Neural cell (in vitro differentiated cells): ENCODE measurements at regions not wholly inside any gene's neighbourhood (a gene's known extent, or its start where the extent isn't known, plus 50 kb on each side); places are given as distances from the start of the nearest gene placed in this dataset.

Experiments used
- EP300 ChIP-seq: fragments of 450-650 bp; conservative IDR thresholded peaks from 2 replicates; pipeline ENCODE4 v1.6.1; 2014; ENCODE audit warnings: antibody characterized with exemption, mild to moderate bottlenecking, moderate library complexity; ENCODE audit not compliant: poor library complexity, severe bottlenecking
- EZH2 ChIP-seq: fragments of 200-600, 300-800 bp; shearing (Covaris generic), sonication (generic); IDR thresholded peaks from 2 replicates; pipeline ENCODE4 v1.6.1; 2014; ENCODE audit warnings: antibody characterized with exemption, low read length, borderline replicate concordance, mild to moderate bottlenecking; ENCODE audit not compliant: insufficient read depth, poor library complexity, severe bottlenecking
- MXI1 ChIP-seq: fragments of 450-650 bp; conservative IDR thresholded peaks from 2 replicates; pipeline ENCODE4 v1.6.1; 2014; ENCODE audit warnings: antibody characterized with exemption, mild to moderate bottlenecking; ENCODE audit not compliant: poor library complexity, severe bottlenecking
- POLR2AphosphoS5 ChIP-seq: IDR thresholded peaks from 2 replicates; pipeline ENCODE4 v1.6.1; 2012
- SMC3 ChIP-seq: fragments of 450-650 bp; conservative IDR thresholded peaks from 2 replicates; pipeline ENCODE4 v1.6.1; 2014; ENCODE audit warnings: antibody characterized with exemption, mild to moderate bottlenecking, moderate library complexity; ENCODE audit not compliant: poor library complexity
- TAF1 ChIP-seq: IDR thresholded peaks from 2 replicates; pipeline ENCODE4 v1.6.1; 2012; ENCODE audit warnings: low read depth
- TF ChIP-seq, protein P1 (sequence below): fragments of 450-650 bp; IDR thresholded peaks from 2 replicates; pipeline ENCODE4 v1.5.1; 2014; ENCODE audit warnings: antibody characterized with exemption, mild to moderate bottlenecking, moderate library complexity; ENCODE audit not compliant: poor library complexity, severe bottlenecking
- TF ChIP-seq, protein P2 (sequence below): IDR thresholded peaks from 2 replicates; pipeline ENCODE4 v1.6.1; 2012; ENCODE audit warnings: borderline replicate concordance

DNA sequence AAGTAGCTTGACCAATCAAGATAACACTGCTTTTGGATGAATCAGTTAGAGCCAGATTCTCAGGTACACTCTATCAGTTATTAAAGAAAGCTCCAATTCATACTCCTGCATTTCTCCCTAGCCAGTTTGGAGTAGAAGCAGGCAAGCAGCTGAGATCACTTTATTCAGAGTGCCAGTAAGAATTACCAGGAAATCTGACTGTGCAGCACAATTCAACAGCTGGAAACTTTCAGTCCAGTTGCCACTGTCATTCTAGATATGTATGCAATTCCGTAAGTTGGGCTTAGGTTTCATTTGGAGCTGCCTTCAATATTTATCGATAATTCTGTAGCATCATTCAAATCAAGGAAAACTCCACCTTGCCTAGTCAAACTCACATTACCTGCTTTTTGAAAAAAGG is 2625.6 kb upstream of the PCDH20 start:
- TF ChIP-seq, protein P1, sequence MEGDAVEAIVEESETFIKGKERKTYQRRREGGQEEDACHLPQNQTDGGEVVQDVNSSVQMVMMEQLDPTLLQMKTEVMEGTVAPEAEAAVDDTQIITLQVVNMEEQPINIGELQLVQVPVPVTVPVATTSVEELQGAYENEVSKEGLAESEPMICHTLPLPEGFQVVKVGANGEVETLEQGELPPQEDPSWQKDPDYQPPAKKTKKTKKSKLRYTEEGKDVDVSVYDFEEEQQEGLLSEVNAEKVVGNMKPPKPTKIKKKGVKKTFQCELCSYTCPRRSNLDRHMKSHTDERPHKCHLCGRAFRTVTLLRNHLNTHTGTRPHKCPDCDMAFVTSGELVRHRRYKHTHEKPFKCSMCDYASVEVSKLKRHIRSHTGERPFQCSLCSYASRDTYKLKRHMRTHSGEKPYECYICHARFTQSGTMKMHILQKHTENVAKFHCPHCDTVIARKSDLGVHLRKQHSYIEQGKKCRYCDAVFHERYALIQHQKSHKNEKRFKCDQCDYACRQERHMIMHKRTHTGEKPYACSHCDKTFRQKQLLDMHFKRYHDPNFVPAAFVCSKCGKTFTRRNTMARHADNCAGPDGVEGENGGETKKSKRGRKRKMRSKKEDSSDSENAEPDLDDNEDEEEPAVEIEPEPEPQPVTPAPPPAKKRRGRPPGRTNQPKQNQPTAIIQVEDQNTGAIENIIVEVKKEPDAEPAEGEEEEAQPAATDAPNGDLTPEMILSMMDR = no peak
- TF ChIP-seq EZH2 (no peak), EP300 (no peak), TAF1 (no peak), POLR2AphosphoS5 (no peak), SMC3 (no peak), MXI1 (no peak)
- TF ChIP-seq, protein P2, sequence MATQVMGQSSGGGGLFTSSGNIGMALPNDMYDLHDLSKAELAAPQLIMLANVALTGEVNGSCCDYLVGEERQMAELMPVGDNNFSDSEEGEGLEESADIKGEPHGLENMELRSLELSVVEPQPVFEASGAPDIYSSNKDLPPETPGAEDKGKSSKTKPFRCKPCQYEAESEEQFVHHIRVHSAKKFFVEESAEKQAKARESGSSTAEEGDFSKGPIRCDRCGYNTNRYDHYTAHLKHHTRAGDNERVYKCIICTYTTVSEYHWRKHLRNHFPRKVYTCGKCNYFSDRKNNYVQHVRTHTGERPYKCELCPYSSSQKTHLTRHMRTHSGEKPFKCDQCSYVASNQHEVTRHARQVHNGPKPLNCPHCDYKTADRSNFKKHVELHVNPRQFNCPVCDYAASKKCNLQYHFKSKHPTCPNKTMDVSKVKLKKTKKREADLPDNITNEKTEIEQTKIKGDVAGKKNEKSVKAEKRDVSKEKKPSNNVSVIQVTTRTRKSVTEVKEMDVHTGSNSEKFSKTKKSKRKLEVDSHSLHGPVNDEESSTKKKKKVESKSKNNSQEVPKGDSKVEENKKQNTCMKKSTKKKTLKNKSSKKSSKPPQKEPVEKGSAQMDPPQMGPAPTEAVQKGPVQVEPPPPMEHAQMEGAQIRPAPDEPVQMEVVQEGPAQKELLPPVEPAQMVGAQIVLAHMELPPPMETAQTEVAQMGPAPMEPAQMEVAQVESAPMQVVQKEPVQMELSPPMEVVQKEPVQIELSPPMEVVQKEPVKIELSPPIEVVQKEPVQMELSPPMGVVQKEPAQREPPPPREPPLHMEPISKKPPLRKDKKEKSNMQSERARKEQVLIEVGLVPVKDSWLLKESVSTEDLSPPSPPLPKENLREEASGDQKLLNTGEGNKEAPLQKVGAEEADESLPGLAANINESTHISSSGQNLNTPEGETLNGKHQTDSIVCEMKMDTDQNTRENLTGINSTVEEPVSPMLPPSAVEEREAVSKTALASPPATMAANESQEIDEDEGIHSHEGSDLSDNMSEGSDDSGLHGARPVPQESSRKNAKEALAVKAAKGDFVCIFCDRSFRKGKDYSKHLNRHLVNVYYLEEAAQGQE = no peak
